GM19324 (cell line): ENCODE measurements at regions not wholly inside any gene's neighbourhood (a gene's known extent, or its start where the extent isn't known, plus 50 kb on each side); places are given as distances from the start of the nearest gene placed in this dataset.

Source experiments
- ATAC-seq: cut with Tn5 transposase; IDR thresholded peaks from one replicate; pipeline ENCODE4 v1.9.1; 2021; ENCODE audit warnings: mild to moderate bottlenecking, moderate library complexity; ENCODE audit not compliant: unreplicated experiment, low FRiP score

GRCh38 chr4:176898791-176899190 is 106.1 kb upstream of the VEGFC start:
- no peak for ATAC-seq

GRCh38 chr4:176902710-176903323 is 110.1 kb upstream of the VEGFC start:
- ATAC-seq: peak; percentile 90

DNA sequence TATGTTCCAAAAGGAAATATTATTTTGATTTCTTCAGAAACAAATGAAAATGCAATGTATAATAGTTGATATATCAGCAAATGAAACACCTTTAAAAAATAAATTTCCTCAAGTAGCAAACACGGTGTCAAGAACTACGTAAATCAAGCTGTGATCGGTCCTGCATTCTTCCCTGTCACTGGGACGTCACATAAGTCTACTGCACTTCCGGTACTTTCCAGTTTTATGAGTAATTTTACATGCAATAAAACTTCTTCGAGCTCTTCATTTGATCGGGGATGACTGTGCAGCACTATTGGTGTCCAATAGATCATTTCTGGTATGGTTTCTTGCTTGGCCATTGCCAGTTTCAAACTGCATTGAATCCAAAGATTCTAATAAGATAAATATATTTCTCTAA is 114.0 kb upstream of the VEGFC start:
- no peak for ATAC-seq

DNA sequence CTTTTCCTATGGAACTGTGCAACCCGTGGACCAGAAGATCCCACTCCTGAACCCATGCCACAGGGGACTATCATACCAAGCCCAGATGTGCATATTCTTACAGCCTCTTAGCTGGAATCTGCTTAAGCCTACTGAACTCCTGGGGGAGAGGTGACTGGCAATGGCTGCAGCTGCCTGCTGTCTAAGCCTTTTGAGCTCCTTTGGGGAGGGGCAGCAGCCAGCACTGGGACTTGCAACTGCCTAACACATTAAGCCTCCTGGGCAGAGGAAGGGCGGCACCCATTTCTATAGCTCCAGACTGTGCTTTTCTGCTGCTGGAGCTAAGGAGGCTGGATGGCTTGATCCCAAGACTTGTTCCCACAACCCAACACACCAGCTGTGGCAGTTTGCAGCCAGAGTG is 117.9 kb upstream of the VEGFC start:
- ATAC-seq: no peak

- ATAC-seq: no peak
These were observed 126.9 kb upstream of the VEGFC start for GRCh38 chr4:176919631-176920030.

DNA sequence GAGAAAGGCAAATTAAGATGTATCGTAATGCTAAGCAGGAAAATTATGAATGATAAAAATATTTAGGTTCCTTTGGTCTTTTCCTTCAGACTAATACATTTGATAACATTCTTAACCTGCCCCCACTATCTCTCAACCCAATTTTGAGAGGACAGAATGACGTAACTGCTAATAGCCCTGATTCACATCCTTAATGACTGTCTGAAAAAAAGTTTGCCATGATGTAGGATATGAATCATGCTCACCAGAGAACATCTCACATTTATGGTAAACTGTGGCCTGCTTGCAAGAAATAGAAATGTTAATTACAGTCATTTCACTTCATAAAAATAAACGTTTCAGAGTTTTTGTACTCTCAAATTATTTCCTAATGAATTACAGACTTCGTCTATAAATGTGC is 128.0 kb upstream of the VEGFC start:
- ATAC-seq: no peak

DNA sequence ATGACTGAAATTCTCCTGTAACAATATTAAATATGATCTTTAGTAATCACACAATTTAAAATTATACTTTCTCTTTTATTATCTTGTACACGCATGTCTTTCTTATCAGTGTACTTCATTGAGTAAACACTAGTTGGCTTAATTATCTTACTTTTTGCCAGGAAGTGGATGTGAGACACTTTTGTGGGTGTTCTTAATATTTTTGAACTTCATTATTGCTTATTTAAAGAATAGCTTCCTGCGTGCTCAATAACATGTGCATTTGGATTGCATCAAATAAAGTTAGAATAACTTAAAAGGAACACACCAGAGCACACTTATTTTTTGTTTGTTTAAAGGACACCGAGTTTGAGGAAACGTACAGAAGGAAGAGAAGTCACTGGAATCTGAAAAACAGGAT is 128.5 kb upstream of the VEGFC start:
- ATAC-seq: no peak

DNA sequence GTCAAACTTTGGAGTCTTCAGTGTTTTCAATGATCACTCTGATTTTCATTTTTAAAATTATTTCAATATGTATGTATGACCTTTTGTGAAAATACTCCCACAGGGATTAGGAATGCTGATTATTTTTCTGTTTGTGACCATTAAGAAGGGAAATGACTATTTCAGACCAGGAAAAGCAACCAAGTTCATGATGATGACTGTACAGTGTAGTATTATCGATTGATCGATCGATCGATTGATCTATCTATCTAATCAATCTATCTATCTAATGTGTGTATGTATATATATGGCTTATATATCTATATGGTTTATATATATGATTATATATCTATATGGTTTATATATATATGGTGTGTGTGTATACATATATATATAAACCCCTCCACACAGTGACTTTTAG is 131.5 kb upstream of the VEGFC start:
- no peak for ATAC-seq

GRCh38 chr4:176925962-176926361 is 133.2 kb upstream of the VEGFC start:
- ATAC-seq: no peak

DNA sequence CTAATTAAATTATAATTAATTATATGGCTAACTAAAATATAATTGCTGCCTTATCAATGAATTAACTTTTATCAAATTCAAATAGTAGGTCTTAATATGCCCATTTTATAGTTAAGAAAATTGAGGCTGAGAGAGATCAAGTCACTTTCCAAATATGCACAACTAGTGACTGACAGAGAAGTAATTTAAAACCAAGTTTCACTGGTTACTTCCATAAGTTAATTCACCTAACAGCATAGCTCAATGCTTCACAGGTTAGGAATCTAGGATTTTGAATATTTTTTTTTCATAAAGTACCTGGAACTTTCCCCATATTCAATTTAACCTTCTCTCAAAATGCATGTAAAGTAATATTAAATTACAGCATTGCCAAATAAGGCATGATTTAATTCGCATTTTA is 134.4 kb upstream of the VEGFC start:
- ATAC-seq: no peak

GRCh38 chr4:176927664-176928063 is 134.9 kb upstream of the VEGFC start:
- ATAC-seq: no peak

GRCh38 chr4:176939445-176939844 is 146.7 kb upstream of the VEGFC start:
- ATAC-seq: no peak

GRCh38 chr4:176945334-176945733 is 152.6 kb upstream of the VEGFC start:
- no peak for ATAC-seq

DNA sequence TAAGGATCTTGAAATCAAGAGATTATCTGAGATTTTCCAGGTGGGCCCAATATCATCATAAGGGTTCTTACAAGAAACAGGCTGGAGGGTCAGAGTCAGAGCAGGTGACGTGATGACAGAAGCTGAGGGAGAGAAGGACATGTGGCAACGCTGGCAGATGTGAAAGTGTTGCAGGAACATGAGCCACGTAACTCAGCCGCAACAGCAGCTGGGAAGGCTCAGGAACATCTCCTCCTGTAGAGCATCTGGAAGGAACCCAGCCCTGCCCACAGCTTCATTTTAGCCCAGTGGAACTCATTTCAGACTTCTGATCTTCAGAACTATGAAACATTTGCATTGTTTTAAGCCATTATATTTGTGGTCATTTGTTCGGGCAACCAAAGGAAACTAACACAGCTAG is 156.3 kb upstream of the VEGFC start:
- ATAC-seq: no peak

DNA sequence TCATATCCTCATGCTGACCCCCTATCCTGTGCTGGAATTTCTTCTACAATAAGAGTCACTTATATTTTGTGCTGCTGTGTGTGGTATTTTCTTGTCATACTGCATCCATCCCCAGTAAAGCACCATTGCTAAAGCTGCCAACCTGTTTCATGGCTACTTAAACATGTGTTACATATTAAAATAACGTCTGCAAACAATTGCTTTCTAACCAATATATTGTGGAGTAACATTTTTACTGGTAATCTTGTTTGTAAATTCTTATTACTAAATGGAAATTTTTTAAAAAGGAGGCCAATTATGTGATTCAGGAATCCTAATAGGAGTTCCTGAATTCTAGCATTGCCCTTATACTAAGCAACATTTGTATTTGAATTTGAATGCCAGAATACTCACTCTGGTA is 160.3 kb upstream of the VEGFC start:
- no peak for ATAC-seq

DNA sequence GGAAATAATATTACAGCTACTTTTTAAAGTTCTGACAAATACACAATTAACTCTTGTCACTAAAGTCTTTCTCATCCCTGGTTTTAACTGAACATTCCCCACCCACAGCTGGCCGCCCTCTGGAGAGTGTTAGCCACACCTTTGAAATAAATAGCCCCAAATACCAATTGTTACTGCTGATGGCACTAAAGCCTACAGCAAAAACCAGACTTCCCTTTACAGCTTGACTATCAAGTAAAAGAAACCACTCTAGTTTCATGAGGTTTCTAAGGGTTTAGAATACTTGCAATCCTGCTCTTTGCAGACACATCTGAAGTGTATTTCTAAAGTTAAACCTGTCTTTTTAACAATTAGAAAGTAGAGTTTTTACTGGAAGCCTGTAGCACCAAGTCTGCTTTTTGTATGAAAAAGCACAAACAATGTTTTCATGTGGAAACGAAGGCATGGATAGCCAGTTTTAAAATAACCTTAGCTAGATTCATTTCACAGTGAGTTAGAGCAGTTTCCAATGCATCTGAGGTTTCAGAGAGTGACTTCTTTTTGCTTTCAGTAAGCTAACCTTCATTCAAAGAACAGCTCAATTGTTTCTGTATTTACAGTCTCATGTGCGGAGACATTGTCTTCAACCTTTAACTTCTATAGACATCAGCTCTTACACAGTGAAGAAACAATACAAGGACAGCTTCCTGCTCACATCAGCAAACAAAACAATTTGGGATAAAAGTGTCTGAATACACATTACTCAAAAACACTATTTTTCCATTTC is 164.8 kb upstream of the VEGFC start:
- ATAC-seq: no peak

- no peak for ATAC-seq
These were observed 167.3 kb upstream of the VEGFC start for GRCh38 chr4:176959980-176960379.

DNA sequence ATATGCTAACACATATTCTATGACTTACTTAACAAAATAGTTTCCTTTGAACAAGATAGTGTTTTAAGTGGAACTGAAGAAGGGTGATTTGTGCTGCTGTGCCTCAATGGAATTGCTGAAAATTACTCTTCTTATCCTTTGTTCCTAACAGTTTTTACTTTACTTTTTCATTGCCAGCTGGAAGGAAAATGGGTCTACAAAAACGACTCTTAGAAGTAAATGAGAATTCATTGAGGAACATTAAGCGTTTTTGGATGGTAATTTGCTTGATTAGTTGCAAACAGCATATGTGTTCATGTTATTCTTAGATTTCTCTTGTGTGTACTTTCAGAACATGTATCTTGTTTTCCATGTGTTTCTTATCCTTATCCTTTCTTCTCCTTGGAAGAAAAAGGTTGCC is 170.4 kb upstream of the VEGFC start:
- no peak for ATAC-seq

DNA sequence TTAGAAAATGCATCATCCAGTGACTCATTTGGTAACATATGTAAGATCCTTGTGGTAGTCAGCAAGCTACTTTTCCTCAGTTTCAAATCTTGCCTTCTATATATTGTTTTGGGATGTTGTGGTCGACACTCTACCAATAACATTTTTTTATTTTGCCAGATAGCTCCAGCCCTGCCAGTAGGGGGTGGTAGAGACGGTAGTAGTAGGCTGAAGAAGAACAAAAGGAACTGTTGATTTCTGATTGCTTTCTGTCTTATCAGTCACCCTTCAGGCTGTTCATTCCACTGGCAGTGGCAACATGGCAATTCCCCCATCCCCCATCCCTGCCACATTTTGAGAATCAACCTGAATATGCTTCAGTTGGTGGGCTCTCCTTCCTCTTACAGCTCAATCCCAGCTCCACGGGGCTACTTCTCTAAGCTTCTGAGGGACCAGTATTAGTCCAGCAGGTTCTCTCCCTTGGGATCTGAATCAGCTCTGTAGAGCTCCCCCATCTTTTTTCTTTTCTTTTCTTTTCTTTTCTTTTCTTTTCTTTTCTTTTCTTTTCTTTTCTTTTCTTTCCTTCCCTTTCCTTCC is 171.5 kb upstream of the VEGFC start:
- no peak for ATAC-seq

DNA sequence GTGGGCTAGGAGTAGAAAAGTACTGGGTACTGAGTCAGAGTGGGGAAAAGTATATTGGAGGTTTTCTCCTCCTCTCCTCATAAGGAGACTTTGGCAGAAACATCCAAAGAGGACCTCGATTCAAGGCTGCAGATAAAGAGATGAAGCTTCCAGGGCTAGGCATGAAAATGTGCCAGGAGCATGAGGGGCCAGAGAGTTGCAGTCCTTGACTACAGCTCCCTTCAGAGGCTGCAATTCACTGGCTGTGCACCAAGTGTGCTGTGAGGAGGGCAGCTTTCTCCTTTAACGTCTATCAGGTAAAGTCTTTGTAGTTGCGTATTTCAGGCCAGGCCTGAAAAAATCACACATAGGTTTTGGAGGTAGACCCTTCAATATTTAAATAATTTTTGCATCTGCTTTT is 174.9 kb upstream of the VEGFC start:
- no peak for ATAC-seq

DNA sequence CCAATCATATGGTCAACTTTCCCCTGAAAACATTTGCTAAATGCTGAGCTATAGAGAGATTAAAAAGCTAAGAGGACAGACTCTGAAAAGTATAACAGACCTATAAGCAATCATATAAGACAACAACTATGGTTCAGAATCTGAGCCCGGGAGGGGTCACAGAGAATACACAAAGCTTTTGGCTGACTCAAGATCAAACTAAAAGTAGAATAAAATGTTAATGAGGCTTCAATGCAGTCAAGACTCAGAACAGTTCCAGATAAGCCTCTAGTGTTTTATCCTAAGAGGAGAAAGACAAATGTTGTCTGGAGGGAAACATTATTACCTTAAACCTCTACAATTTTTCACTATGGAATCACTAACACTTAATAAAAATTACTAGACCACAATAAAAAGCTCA is 175.4 kb upstream of the VEGFC start:
- ATAC-seq: no peak

- no peak for ATAC-seq
These were observed 176.3 kb upstream of the VEGFC start for GRCh38 chr4:176969011-176969410.
